GM20431 (cell line): ENCODE measurements at regions not wholly inside any gene's neighbourhood (a gene's known extent, or its start where the extent isn't known, plus 50 kb on each side); places are given as distances from the start of the nearest gene placed in this dataset.

Experiments
- in situ Hi-C: fragments of 300-500 bp; cut with MseI, MboI; formaldehyde crosslinking; loops from one replicate; pipeline ENCODE4 v1.15.0; 2020; ENCODE audit warnings: low sequenced_read_pairs; ENCODE audit not compliant: unreplicated experiment

- in situ Hi-C loops: no loop called here
Measured at GRCh38 chr4:162681212-162681611, 485.5 kb downstream of the NAF1 start.

GRCh38 chr4:162675661-162676060 is 491.0 kb downstream of the NAF1 start:
- in situ Hi-C loops: no loop called here

GRCh38 chr4:162661913-162662312 is 498.1 kb upstream of the FSTL5 start:
- in situ Hi-C loops: no loop called here

DNA sequence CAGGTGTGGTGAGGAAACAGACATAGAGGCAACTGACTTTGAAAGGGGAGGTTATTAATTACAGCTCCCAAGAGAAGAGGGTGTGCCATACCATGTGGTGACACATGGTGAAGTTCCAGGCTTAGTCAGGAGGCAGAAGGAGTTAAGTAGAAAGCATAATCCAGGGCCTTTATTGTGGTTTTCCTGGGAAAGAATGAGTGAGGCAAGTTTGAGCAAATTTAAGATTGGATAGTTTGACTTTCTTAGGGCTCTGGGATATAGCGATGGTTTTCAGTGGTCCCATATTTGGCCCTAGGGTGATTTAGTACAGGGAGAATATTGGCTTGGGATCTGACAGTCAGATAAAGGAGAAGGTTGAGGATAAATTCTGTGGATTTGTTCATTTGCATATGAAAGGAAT is 495.9 kb upstream of the FSTL5 start:
- in situ Hi-C loops: no loop called here

DNA sequence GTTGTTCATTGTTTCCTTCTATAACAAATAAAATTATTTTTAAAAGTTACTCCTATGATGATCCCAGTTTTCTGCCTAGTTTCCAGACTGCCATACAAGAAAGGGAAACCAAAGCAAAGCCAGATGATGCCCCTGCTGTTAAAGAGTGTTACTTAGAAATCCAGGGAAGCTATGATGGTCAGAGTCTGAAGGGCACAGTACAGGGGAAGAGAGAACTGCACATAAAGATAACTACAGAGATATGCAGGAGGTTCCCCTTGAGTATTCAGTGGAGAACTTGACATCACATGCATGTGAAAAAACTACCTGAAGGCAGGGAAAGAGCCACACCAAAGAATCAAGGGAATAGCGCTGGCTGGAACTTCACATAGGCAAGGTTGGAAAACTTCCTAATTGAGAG is 494.2 kb upstream of the FSTL5 start:
- in situ Hi-C loops: no loop called here

DNA sequence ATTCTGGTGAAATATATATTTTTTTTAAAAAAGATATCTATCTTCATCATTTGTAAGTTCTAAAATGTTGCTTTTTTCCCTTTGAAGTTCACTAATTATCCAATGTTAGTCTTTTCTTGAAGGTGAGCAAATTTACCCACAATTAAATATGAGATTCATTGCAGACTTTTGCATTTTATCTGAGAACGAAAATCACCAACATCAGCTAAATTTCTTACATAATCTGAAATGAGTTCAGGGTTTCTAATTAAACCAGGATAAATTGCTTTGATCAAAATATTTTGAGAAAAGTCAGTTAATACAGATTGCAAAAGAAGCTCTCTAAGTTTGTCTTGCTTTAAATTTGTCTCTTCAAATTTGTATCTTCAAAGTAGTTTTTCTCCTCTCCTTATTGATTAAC is 486.4 kb upstream of the FSTL5 start:
- in situ Hi-C loops: no loop called here

DNA sequence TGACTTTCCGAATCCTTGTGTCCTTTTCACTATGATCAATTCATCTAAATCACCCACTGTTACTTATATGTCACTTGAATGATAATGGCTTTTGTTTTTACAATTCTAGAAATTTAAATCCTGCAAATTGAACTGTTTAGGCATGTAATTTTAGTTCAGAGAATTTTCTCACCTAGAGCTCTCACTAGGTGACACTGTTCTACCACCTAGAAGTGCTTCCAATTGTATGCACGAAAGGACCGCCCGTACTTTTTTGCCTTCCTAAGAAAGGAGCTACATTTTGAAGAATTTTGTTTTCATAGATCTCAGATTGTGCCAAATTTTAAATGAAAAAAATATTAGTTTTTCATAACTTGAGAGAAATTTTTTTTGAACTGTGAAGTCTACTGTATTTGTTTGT is 481.6 kb upstream of the FSTL5 start:
- in situ Hi-C loops: no loop called here

DNA sequence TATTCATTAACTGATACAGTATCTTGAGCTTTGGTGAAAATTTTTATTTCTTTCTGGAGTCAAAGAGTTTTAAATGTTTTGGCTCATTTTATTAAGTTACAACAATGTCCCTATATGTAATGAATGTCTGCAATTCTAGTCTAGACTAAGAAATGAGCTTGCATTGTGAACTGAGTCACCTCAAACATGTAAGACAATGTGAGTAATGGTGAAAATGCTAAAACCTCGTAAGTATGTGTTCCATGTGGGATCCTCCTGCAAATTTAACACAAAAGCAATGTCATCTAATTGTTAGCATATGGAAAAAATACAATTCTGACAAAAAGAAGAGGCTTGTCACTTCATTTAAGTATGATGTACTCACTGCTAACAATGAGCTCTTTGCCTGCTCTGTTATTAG is 480.5 kb upstream of the FSTL5 start:
- in situ Hi-C loops: no loop called here

- in situ Hi-C loops: no loop called here
Measured at GRCh38 chr4:162640152-162640551, 476.4 kb upstream of the FSTL5 start.

GRCh38 chr4:162634390-162634789 is 470.6 kb upstream of the FSTL5 start:
- in situ Hi-C loops: no loop called here

GRCh38 chr4:162622664-162623063 is 458.9 kb upstream of the FSTL5 start:
- in situ Hi-C loops: no loop called here

GRCh38 chr4:162610116-162610515 is 446.3 kb upstream of the FSTL5 start:
- in situ Hi-C loops: no loop called here

GRCh38 chr4:162586266-162586665 is 422.5 kb upstream of the FSTL5 start:
- in situ Hi-C loops: no loop called here

GRCh38 chr4:162582180-162582579 is 418.4 kb upstream of the FSTL5 start:
- in situ Hi-C loops: no loop called here

DNA sequence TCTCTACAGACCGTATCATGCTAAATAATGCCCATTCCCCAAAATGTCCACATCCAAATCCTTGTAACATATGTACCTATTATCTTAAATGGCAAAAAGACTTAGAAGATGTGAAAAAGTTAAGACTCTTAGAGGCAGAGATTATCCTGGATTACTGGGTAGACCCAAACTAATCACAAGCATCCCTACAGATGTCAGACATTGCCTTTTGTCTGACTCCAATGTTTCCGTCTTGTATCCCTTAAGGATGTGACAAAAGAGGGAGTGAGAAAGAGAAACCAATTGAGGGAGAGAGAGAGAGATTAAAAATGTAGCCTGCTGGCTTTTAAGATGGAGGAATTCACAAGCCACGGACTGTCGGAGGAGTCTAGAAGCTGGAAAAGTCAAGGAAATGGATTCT is 401.9 kb upstream of the FSTL5 start:
- in situ Hi-C loops: no loop called here

DNA sequence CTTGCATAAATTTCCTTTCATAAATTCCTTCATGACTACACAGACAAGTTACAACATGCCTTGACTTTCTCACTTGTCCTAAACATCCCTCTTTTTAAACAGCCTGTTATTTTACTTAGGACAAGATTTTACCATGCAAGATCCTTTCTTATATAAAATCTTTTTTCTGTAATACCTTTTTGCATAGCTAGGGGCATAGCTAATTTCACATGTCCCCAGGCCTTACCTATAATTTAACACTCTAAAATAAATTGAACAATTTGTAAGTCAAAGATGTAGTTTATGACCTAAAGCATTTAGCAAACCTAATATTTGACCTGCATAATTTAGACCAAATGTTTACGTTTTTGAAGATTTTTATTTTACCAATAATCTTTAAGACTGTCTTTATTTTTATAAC is 396.3 kb upstream of the FSTL5 start:
- in situ Hi-C loops: no loop called here

GRCh38 chr4:162557516-162558106 is 393.8 kb upstream of the FSTL5 start:
- in situ Hi-C loops: no loop called here

GRCh38 chr4:162535121-162535520 is 371.3 kb upstream of the FSTL5 start:
- in situ Hi-C loops: no loop called here

DNA sequence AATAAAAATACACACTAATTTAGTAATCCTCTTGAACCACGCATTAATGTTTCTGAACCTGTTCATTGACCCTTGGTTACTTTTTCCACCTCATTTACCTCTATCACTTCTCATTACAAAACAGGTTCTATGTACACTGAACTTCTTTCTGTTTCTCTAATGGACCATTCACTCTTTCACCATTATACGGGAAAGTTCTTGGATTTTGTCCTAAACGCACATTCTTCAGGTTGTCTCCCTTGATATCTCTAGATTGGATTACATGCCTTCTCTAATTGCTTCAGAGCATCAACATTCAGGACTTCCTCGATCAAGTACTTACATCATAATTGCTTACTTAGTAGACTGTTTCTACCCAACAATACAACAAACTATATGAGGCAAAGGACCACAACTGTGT is 359.4 kb upstream of the FSTL5 start:
- in situ Hi-C loops: no loop called here

DNA sequence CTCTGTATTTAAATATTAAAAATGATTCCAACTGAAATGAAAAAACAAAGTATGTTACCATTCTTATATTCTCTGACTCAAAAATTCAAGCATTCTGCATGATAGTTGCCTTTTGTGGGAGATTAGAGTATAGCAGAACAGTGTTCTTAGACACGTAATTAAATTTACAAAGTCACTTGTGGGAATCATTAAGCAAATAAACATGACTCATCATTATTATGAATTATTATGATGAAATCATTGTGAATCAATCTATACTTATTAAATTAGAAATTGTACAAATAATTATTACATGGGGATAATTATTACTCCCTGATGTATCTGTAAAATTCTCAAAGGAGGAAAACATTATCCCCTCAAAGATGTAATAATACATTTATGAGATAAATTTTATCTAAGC is 358.9 kb upstream of the FSTL5 start:
- in situ Hi-C loops: no loop called here

- in situ Hi-C loops: no loop called here
Measured at GRCh38 chr4:162510937-162511336, 347.1 kb upstream of the FSTL5 start.

DNA sequence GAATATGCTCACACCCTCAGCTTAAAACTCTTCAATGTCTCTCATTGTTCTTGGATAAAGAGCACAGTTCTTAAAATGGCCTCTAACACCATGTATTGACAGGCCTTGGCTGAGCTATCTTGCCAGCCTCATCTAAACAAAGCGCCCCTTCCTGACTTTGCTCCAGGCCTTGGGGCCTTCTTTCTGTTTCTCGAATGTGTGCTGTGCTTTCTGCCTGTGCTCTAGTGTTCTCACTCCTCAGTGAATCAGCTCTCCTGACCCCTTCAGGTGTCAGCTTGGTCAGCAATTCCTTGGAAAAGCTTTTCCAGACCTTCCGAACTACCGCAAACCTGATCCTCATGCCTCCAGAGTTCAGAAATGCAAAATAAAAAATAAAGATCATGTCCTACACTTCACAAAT is 346.3 kb upstream of the FSTL5 start:
- in situ Hi-C loops: no loop called here

- in situ Hi-C loops: no loop called here
Measured at GRCh38 chr4:162509333-162509732, 345.5 kb upstream of the FSTL5 start.
